Fibroblast of lung (primary cell): ENCODE measurements at regions not wholly inside any gene's neighbourhood (a gene's known extent, or its start where the extent isn't known, plus 50 kb on each side); places are given as distances from the start of the nearest gene placed in this dataset.

Experiments
- DNase-seq, 2 donors: peaks; one replicate each; pipeline versions ENCODE4 v3.0.0 to v3.0.0-alpha.2; 2010; ENCODE audit warnings: low read depth in 2 of 2
- H2AFZ ChIP-seq: 2 replicates; pipeline ENCODE4 v1.5.1; 2012; ENCODE audit warnings: low read length, control low read depth, inconsistent platforms
- H3K27ac ChIP-seq: 2 replicates; pipeline ENCODE4 v1.5.1; 2011; ENCODE audit warnings: low read length, control low read depth; ENCODE audit not compliant: insufficient read depth
- H3K27me3 ChIP-seq: 2 replicates; pipeline ENCODE4 v1.5.1; 2011; ENCODE audit warnings: mild to moderate bottlenecking, low read length; ENCODE audit not compliant: control insufficient read depth, insufficient read depth
- H3K36me3 ChIP-seq: 2 replicates; pipeline ENCODE4 v1.5.1; 2011; ENCODE audit warnings: low read length; ENCODE audit not compliant: control insufficient read depth, insufficient read depth
- H3K4me1 ChIP-seq: 2 replicates; pipeline ENCODE4 v1.5.1; 2011; ENCODE audit warnings: low read length; ENCODE audit not compliant: control insufficient read depth, insufficient read depth; ENCODE audit errors: extremely low read depth
- H3K4me2 ChIP-seq: 2 replicates; pipeline ENCODE4 v1.5.1; 2011; ENCODE audit warnings: low read length, control low read depth; ENCODE audit not compliant: insufficient read depth; ENCODE audit errors: extremely low read depth
- H3K4me3 ChIP-seq, 4 experiments: fragments of 200-600 bp in 1 of 4; sonication (generic) in 1 of 4; replicated peaks in 1 of 4; 2 replicates each; pipeline ENCODE4 v1.5.1; 2011 to 2016; ENCODE audit warnings: low read length in 4 of 4, low read depth in 3 of 4, mild to moderate bottlenecking in 3 of 4, control low read depth in 2 of 4, inconsistent platforms in 1 of 4, mixed read lengths in 1 of 4; ENCODE audit not compliant: insufficient read depth in 1 of 4; ENCODE audit errors: control extremely low read depth in 1 of 4
- H3K79me2 ChIP-seq: 2 replicates; pipeline ENCODE4 v1.5.1; 2012; ENCODE audit warnings: mild to moderate bottlenecking, low read length, inconsistent platforms; ENCODE audit not compliant: control insufficient read depth, insufficient read depth
- H3K9ac ChIP-seq: 2 replicates; pipeline ENCODE4 v1.5.1; 2011; ENCODE audit warnings: mild to moderate bottlenecking, low read length, control low read depth; ENCODE audit not compliant: insufficient read depth
- H3K9me3 ChIP-seq: 2 replicates; pipeline ENCODE4 v1.5.1; 2012; ENCODE audit warnings: low read depth, low read length; ENCODE audit not compliant: control insufficient read depth, insufficient read depth
- H4K20me1 ChIP-seq: 2 replicates; pipeline ENCODE4 v1.5.1; 2011; ENCODE audit warnings: low read length; ENCODE audit not compliant: control insufficient read depth, insufficient read depth; ENCODE audit errors: extremely low read depth
- CTCF ChIP-seq, 2 donors: IDR thresholded peaks in 1 of 2; conservative IDR thresholded peaks in 1 of 2; 1 replicate in 1 of 2; 2 replicates in 1 of 2; pipeline ENCODE4 v1.5.1; 2011 to 2012; ENCODE audit warnings: low read length in 2 of 2, control low read depth in 1 of 2, inconsistent platforms in 1 of 2, low read depth in 1 of 2, mild to moderate bottlenecking in 1 of 2
- EZH2 ChIP-seq: IDR thresholded peaks from 2 replicates; pipeline ENCODE4 v1.5.1; 2012; ENCODE audit warnings: low read length, control low read depth, mild to moderate bottlenecking; ENCODE audit errors: missing control alignments

GRCh38 chr3:6542795-6543194, 318.1 kb upstream of the GRM7 start:
- Histone ChIP-seq H3K9ac (no peak overlapping the region), H4K20me1 (no peaks in the 10 kb centered on the region), H3K4me3 (no peak overlapping the region), H2AFZ (no peak overlapping the region), H3K79me2 (no peaks in the 10 kb centered on the region), H3K4me2 (no peak overlapping the region), H3K27ac (no peak overlapping the region), H3K9me3 (no peaks in the 10 kb centered on the region), H3K4me1 (no peaks in the 10 kb centered on the region), H3K36me3 (no peaks in the 10 kb centered on the region), H3K27me3 (no peaks in the 10 kb centered on the region)
- TF ChIP-seq EZH2 (no peak), CTCF (conservative IDR thresholded peaks at IDR 0.05 in 1 of 2, IDR thresholded peaks at IDR 0.05 in 1 of 2; ENCODE audit: low read depth in 1 of 2, low read length in 2 of 2) (no peak)
- DNase-seq: no peak

- H3K27me3 ChIP-seq: no peaks in the 10 kb centered on the region
- no peak overlapping the region for H3K4me2 ChIP-seq
- no peak overlapping the region for H3K9ac ChIP-seq
- no peaks in the 10 kb centered on the region for H3K36me3 ChIP-seq
- TF ChIP-seq EZH2 (no peak), CTCF (conservative IDR thresholded peaks at IDR 0.05 in 1 of 2, IDR thresholded peaks at IDR 0.05 in 1 of 2; ENCODE audit: low read depth in 1 of 2, low read length in 2 of 2) (no peak)
- no peaks in the 10 kb centered on the region for H4K20me1 ChIP-seq
- H3K27ac ChIP-seq: no peak overlapping the region
- DNase-seq: no peak
- no peaks in the 10 kb centered on the region for H3K9me3 ChIP-seq
- no peaks in the 10 kb centered on the region for H3K4me1 ChIP-seq
- no peak overlapping the region for H2AFZ ChIP-seq
- H3K79me2 ChIP-seq: no peaks in the 10 kb centered on the region
- no peak overlapping the region for H3K4me3 ChIP-seq
These were observed 311.6 kb upstream of the GRM7 start for GRCh38 chr3:6549296-6549695.

- H4K20me1 ChIP-seq: no peaks in the 10 kb centered on the region
- no peaks in the 10 kb centered on the region for H3K36me3 ChIP-seq
- DNase-seq: no peak
- no peaks in the 10 kb centered on the region for H3K79me2 ChIP-seq
- H3K4me1 ChIP-seq: no peaks in the 10 kb centered on the region
- H3K9ac ChIP-seq: no peak overlapping the region
- H3K27me3 ChIP-seq: no peaks in the 10 kb centered on the region
- no peaks in the 10 kb centered on the region for H3K9me3 ChIP-seq
- H3K4me2 ChIP-seq: no peak overlapping the region
- TF ChIP-seq CTCF (conservative IDR thresholded peaks at IDR 0.05 in 1 of 2, IDR thresholded peaks at IDR 0.05 in 1 of 2; ENCODE audit: low read depth in 1 of 2, low read length in 2 of 2) (no peak), EZH2 (no peak)
- no peak overlapping the region for H2AFZ ChIP-seq
- no peak overlapping the region for H3K4me3 ChIP-seq
- no peak overlapping the region for H3K27ac ChIP-seq
These were observed 309.8 kb upstream of the GRM7 start for GRCh38 chr3:6551165-6551564.
